ENCODE measurements at regions not wholly inside any gene's neighbourhood (a gene's known extent, or its start where the extent isn't known, plus 50 kb on each side); places are given as distances from the start of the nearest gene placed in this dataset. TPM values are rescaled to one million over a fixed set of nuclear protein-coding genes. Genes with fewer than 3 reads are reported as not detected.
A peak's percentile ranks its signal among the peaks of the same experiment; 100 is the strongest.
"Not testable (repeated sequence)": the region's sequence is repeated elsewhere in the genome, so short reads cannot be mapped to it uniquely, and the experiment has no call there.

DNA sequence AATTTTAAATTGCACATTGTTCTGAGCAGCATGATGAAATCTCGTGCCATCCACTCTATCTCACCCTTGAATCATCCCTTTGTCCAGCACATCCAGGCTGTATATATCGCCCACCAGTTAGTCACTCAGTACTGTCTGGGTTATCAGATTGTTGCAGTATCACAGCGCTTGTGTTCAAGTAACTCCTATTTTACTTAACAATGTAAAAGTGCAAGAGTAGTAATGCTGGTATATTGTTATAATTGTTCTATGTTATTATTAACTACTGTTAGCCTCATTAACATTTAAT, 82.8 kb upstream of the NBPF26 start:
- H3K4me3 ChIP-seq (ENCODE audit: low read depth, low read length); DNase-seq (ENCODE audit: low read depth): not testable (repeated sequence)

DNA sequence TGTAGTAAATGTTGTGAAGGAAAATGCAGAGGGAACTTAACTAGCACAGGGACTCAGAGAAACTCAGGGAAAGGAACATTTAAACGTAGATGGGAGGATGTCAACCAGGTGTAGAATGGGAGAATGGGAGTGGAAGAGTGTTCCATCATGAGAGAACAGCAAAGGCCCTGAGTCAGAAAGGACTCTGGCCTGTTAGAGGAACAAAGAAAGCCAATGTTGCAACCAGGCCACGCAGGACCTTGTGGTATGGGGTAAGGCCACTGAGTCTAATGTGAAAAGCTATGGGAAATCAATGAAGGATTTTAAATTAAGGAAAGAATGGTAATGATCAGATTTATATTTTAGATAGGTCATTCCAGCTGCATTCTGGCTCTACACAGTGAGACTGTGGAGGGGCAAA, 76.6 kb upstream of the NBPF26 start:
- H3K4me3 ChIP-seq (ENCODE audit: low read depth, low read length); DNase-seq (ENCODE audit: low read depth): not testable (repeated sequence)

- not testable (repeated sequence) for DNase-seq (ENCODE audit: low read depth); H3K4me3 ChIP-seq (ENCODE audit: low read depth, low read length)
Observed at GRCh38 chr1:120648915-120649623, 74.7 kb upstream of the NBPF26 start.

- DNase-seq (ENCODE audit: low read depth) = not testable (repeated sequence)
Observed at GRCh38 chr1:120649730-120650129, 74.0 kb upstream of the NBPF26 start.

GRCh38 chr1:120654114-120654513, 69.6 kb upstream of the NBPF26 start:
- H3K4me3 ChIP-seq (ENCODE audit: low read depth, low read length); DNase-seq (ENCODE audit: low read depth): not testable (repeated sequence)

More at GRCh38 chr1:120649730-120650129, 74.0 kb upstream of the NBPF26 start:
- H3K4me3 ChIP-seq (ENCODE audit: low read depth, low read length) = not testable (repeated sequence)

DNA sequence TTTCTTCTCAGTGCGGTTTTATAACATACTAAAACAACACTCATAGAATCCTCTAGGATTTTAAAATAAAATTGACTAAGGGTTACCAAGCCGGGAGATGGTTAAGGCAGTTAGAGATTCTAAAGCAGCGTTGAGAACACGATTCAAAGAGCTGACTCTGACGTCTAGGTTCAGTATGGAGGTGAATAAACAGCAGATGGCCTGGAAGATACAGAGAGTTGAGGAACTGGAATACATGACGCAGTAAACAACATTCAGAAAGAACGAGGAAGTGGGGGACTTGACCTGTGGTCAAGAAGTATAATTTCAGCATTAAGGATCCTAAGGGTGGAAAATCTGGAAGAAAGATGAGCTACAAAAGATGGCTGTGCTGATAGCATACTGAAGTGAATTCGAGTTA, 68.4 kb upstream of the NBPF26 start:
- not testable (repeated sequence) for H3K4me3 ChIP-seq (ENCODE audit: low read depth, low read length); DNase-seq (ENCODE audit: low read depth)

- not testable (repeated sequence) for DNase-seq (ENCODE audit: low read depth); H3K4me3 ChIP-seq (ENCODE audit: low read depth, low read length)
Observed at GRCh38 chr1:120656116-120656515, 67.6 kb upstream of the NBPF26 start.

- not testable (repeated sequence) for H3K4me3 ChIP-seq (ENCODE audit: low read depth, low read length); DNase-seq (ENCODE audit: low read depth)
Observed at GRCh38 chr1:120657804-120658203, 65.9 kb upstream of the NBPF26 start.

DNA sequence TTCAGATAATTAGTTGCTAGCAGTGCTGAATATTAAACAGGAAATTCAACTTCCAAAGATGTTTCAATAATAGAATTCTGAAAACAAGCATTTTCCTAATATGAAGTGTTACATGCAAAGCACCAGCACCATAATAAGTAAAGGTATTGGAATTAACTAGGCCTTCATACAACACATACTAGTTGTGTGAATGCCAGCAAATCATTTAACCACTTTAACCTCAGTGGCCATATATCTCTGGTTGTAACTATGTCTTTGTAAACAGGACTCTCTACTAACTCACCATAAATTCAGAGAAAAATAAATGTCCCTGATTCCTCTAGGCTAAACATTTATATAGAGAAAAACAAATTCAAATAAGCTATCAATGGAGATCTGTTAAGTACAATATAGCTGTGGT, 65.1 kb upstream of the NBPF26 start:
- H3K4me3 ChIP-seq (ENCODE audit: low read depth, low read length); DNase-seq (ENCODE audit: low read depth): not testable (repeated sequence)

GRCh38 chr1:120659133-120659532, 64.6 kb upstream of the NBPF26 start:
- H3K4me3 ChIP-seq (ENCODE audit: low read depth, low read length); DNase-seq (ENCODE audit: low read depth): not testable (repeated sequence)

GRCh38 chr1:120664376-120665249, 59.1 kb upstream of the NBPF26 start:
- not testable (repeated sequence) for DNase-seq (ENCODE audit: low read depth)
- H3K4me3 ChIP-seq (ENCODE audit: low read depth, low read length) = peak overlapping the region; percentile 45

DNA sequence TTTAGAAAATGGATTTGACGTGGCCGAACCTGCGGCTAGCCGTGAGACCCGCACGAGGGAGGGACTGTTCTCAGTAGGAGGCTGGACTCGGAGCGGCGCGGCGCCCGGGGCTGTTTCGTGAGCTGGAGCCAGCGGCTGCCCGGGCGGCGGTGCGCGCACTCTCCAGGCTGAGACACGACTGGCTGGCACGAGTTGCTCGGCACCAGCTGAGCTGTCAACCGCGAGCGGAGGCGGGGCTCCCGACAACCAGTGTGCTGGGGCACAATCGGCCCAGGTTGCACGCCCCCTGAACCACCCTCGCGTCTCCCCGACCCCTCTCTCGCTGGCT, 58.5 kb upstream of the NBPF26 start:
- not testable (repeated sequence) for DNase-seq (ENCODE audit: low read depth)
- H3K4me3 ChIP-seq (ENCODE audit: low read depth, low read length) = peak overlapping the region; percentile 45

DNA sequence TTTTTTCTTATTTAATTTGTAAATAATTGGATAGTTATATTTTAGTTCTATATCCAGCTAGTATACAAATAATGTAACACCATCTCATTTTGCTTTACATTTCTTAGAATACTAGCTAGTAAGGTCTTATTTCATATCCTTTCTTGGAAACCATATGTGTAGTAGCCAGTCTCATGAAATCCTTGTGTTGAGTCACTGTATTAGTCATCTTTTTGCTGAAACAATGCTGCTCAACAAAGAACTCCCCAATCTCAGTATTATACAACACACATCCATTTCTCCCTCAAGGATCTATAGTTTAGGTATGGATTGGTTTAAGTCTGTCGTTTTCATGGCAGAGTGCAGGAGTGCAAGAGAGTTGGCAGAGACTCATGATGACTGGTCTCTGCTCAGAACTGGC, 55.6 kb upstream of the NBPF26 start:
- not testable (repeated sequence) for H3K4me3 ChIP-seq (ENCODE audit: low read depth, low read length); DNase-seq (ENCODE audit: low read depth)

Small RNAs in the stretch of these regions (small RNA-seq; reads per million reads assigned to genes)
- gene RF00004 = not detected

Measured in fibroblast of villous mesenchyme (primary cell).